NCI-H526 (cell line): ENCODE measurements at regions not wholly inside any gene's neighbourhood (a gene's known extent, or its start where the extent isn't known, plus 50 kb on each side); places are given as distances from the start of the nearest gene placed in this dataset.

Experiments used
- DNase-seq, 2 experiments: peaks; one replicate each; lab custom pipeline; 2025; lab: John Stamatoyannopoulos, UW

- DNase-seq, result no peak
Observed at GRCh38 chr12:114769634-114770033, 85.7 kb upstream of the TBX3 start.

- no peak for DNase-seq
Observed at GRCh38 chr12:114767906-114768722, 84.1 kb upstream of the TBX3 start.

DNA sequence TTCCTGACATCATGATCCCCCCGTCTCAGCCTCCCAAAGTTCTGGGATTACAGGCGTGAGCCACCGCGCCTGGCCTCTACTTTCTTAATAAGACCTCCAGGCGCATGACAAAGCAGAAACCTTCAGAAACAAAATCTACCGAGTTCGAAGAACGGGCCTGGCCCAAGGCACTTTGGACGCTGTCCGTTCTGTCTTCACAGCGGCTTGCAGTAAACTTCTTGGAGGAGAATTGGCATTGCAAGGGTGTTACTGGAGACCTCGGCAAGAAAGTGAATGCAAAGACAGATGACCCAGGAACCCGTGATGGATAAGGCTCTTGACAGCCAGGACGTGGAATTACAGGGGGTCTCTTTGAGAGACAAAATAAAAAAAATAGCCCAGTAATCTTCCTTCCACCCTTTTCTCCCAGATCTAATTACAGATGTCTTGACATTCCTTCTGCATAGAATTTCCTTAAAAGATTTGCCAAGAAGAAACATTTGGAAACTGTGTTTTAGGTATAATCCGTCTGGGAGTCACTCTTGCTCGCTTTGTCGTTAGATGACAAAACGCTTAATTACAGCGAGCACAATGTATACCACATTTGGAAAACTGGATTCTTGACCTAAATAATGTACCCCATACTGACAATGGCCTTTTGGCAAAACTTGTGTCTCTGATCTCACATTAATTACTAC lies 83.2 kb upstream of the TBX3 start:
- no peak for DNase-seq

DNA sequence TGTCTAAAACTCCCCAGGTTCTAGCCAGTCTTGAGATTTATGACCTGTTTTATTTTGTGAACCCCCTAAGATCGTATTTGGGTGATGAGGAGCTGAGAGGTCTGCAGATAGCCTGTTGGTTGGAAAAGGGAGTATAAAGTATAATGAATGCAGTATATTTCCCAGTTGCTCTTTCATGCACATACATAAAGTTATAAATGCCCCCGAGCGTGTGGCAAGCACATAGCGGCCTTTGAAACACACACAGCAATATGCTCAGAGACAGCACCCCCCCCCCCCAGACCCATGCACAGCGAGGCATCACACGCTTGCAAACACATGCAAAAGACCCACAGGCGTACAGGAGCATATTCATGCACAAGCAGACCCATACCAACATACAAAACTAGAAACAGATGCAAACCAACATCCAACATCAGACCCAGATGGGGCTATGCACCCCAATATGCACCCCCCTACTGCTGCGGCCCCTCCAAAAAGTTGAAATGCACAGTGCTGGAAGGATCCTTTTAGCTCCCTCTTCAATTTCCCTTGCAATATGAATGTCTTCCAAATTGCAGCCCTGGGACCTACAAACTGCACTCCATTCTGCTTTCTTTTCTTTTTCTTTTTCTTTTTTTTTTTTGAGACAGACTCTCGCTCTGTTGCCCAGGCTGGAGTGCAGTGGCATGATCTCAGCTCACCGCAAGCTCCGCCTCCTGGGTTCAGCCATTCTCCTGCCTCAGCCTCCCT lies 82.2 kb upstream of the TBX3 start:
- peak in 1 of 2 experiments; percentile 18 for DNase-seq

- DNase-seq, result no peak
Observed at GRCh38 chr12:114764510-114764909, 80.5 kb upstream of the TBX3 start.

- DNase-seq, result no peak
Observed at GRCh38 chr12:114762490-114763110, 78.6 kb upstream of the TBX3 start.

DNA sequence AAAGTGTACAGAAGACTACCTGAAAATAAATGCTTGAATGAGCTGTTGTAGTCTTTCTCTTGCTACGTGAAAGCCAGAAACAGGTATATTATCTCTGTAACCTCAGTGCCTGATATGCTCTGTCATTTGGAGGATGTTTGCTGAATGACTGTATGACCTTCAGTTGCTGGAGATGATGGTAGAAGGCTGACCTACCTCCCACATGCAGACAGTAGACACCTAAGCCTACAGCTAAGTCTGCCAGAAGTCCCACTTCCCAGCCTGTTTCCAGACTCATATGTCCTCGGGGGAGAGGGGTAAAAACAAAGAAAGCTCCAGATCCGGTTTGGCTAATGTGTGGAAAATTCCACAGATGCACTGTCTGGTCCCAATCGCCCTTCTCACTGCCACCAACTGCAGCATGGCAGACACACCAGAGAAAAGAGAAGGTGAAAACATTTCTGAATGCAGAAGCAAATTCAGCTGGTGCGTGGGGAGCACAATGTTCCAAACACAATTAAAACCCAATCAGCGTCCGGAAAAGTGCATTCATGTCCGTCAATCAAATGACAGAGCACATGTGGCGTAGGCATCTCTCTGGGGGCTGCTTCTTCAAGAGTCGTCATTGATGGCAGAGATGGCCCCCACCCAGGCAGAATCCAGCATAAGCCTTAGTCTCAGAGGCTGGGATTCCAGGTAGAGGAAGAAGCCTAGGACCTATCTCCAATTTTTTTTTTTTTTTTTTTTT lies 76.3 kb upstream of the TBX3 start:
- DNase-seq, result no peak

DNA sequence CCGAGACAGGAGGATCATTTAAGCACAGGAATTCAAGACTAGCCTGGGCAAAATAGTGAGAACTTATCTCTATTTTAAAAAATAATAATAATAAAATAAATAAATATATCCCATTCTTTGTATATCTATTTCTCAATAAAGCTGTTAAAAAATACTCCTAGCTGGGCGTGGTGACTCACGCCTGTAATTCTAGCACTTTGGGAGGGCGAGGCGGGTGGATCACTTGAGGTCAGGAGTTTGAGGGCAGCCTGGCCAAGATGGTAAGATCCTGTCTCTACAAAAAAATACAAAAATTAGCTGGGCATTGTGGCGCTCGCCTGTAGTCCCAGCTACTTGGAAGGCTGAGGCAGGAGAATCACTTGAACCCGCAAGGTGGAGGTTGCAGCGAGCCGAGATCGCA lies 75.7 kb upstream of the TBX3 start:
- DNase-seq, result no peak

DNA sequence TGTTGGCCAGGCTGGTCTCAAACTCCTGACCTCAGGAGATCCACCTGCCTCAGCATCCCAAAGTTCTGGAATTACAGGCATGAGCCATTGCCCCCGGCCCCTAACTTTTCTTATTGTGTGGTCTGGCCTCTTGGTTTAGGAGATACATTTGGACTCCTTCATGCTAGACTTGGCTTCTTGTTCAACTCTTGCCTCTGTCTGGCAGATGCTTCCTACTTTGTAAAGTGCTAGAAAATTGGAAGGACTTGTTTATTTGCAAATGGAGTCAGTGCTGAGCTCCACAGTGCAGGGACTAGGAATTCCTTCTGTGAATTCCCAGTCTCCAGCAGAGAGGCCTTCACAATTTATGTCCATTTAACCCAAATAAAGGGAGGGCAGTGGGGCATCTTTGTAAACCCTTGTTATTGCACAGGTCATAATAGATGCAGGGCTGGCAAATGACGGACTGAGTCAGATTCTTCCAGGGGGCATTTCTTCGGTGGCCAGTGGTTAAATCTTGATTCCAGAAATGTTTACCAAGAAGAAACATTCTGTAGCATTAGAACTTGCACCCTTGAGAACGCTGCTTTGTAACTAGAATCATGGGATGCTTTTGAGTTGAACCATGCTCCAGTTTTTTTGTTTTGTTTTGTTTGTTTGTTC lies 73.8 kb upstream of the TBX3 start:
- no peak for DNase-seq

GRCh38 chr12:114752217-114752616 lies 68.2 kb upstream of the TBX3 start:
- DNase-seq, result no peak

DNA sequence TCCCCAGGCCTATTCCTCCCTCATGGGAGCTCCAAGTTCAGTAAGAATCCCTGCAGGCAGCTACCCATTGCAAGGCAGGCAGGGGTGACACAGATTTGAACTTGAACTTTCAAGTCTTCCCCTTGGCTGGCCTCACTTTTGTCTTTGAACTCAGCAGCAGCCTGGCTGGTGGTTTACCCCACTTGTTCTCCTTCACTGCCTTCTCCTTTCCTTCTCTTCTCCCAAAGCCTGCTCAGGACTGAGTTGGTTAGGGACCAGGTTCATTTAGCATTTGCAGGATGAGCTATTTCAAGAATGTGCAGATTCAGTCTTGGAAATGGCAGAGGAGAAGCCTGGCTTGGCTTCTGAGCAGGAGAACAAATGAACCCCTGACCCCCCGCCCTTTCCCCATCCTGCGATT lies 67.7 kb upstream of the TBX3 start:
- no peak for DNase-seq

DNA sequence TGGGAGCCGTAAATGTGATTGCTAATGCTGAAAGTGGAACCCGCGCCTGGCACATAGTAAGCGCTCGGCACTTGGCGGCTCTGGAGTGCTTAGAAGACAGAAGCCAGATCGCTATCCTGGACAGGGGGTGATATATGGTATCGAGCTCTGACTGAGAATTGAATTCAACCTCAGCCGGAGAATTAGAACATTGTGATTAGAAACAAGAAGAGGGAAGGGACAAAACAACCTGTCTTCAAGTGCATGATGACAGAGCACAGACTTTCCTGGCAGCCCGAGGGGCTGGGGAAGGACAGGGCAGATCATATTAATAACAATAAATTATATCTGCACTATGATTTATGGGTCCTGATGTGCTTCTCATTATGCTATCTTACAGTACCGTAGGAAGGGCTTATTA lies 66.9 kb upstream of the TBX3 start:
- DNase-seq, result no peak

- no peak for DNase-seq
Observed at GRCh38 chr12:114749065-114749464, 65.1 kb upstream of the TBX3 start.

DNA sequence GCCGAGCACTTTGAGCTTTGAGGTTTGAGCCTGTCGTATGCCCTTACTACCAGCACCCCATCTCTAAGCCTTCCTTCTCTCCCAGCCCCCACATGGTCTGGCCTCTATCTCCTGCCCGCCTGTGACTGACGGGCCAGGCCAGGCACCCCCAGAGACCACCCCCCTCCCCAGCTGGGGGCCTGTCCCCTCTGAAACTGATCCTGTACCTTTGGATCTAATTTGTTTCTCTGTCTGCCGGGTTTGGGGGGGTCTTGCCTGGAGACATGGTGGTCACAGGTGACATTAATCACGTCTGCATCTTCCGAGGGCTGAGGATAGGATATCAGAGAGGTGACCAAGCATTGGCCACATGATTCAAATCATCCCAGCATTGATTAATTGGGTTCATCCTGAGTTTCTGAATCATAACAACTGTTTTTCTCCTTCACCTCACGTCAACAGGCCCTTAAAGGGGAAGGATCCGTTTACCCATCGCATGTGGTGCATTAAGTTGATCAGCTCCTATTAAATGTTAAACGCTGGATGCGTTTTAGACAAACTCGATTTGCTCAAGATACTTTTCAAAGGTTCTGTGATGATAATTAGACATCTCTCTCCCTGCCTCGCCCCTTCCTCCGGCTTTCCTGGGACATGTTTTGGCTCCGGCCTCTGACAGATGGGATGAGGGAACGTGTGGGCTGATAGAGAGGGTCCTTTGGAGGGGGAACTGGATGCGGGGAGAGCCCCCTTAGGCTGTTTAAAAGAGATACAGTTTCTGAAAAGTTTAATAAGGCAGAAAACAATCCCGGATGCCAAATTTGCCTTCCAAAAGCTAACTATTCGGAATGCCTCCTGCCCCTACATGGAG lies 63.3 kb upstream of the TBX3 start:
- DNase-seq, result no peak

DNA sequence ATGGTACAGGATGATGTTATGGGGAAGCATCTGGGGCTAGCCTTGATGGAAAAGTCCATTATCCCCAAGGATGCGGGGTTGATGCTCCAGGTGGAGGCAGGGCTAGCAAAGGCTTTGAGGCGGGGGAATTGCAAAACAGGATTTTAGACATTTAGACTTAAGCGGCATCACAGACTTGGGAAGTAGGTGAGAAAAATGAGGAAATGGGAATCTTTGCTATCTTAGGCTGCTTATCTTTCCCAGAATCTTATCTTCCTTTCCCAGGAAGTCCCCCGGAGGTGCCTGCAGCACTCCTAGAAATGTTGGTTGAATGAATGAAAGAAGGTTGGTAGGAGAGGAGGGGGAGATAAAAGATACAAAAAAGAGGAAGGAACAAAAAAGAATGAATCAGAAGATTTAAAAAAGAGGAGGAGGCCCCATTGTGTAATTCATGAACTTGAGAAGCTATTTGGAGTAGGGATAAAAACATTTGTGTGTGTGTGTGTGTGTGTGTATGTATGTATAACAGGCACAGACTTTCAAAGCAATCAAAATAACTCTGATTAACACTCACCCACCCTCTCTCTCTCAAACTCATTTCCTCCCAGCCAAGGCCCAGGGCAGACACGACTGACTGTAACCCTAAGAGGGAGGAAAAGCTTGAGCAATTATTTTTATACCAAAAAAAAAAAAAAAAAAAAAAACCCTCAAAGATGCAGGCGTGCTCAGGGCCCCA lies 62.5 kb upstream of the TBX3 start:
- no peak for DNase-seq

DNA sequence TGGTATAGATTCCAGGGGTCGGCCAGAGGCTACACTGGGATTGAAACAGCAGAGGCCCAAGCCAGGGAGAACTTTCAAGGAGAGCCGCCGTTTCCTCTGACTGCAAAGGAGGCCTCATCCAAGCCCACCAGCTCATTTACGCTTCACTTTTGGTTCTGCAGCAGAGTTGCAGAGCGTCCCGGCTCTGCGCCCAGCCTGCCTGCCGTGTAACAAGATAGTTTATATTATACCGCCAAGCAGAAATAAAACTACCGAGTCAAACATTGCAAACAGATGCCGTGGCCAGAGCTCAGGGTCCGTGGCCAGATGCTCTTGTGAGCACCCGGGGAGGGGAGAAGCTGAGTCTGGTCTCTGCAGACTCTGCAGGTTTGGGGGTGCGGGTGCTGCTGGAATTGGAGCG lies 60.7 kb upstream of the TBX3 start:
- no peak for DNase-seq

DNA sequence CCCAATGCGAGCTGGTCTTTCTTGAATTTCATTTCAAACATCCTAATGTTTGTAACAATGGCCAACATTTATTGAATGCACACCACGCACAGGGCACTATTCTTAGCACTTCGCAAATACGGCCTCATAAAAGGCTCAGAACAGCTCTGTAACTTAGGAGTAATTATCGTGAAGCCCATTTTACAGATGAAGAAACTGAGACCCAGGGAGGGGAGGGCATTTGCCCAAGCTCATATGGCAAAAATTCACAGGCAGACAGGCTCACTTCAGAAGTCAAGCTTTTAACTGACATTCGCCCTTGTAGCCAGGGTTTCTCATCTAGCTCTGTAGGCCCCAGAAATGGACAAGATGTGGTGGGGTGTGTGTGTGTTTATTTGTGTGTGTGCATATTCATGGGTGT lies 60.3 kb upstream of the TBX3 start:
- no peak for DNase-seq

DNA sequence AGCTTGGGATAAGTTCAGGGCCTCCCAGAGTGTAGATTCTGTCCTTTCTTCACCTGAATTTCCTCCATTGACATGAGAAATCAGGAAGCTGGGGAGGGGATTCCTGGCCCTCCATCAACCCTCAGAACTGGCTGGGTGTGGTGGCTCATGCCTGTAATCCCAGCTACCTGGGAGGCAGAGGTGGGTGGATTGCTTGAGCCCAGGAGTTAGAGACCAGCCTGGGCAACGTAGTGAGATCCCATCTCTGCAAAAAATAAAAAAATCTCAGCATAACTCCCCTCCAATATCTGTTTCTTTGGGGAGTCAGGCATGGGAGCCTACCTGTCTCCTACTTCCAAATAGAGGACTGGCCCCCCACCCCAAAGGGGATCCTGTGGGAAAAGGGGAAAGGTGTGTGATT lies 59.8 kb upstream of the TBX3 start:
- DNase-seq, result no peak

DNA sequence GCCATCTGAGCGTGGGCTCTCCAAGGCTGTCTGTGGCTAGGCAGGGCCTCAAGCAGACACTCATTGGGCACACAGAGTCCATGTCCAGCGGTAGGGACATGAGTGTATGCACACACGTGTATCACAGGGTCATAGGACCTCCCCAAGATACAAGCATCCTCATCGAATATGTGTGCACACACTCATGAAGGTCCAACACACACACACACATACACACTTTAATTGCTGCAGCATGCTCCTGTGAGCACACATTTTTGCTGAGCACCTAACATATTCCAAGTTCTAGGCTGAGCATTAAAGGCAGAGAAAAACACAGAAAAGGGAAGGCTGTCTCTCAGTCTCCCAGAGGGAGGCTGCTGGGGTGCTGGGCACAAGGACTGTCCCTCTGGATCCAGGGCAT lies 59.3 kb upstream of the TBX3 start:
- DNase-seq, result no peak

GRCh38 chr12:114742363-114742762 lies 58.4 kb upstream of the TBX3 start:
- DNase-seq, result no peak
